CD4-positive, alpha-beta T cell treated with Interleukin-1 beta for 1 hour (primary cell): ENCODE measurements at regions not wholly inside any gene's neighbourhood (a gene's known extent, or its start where the extent isn't known, plus 50 kb on each side); places are given as distances from the start of the nearest gene placed in this dataset.

Experiments used
- DNase-seq, 2 donors: peaks; one replicate each; pipeline ENCODE4 v3.0.0-alpha.2; 2020 to 2022

DNA sequence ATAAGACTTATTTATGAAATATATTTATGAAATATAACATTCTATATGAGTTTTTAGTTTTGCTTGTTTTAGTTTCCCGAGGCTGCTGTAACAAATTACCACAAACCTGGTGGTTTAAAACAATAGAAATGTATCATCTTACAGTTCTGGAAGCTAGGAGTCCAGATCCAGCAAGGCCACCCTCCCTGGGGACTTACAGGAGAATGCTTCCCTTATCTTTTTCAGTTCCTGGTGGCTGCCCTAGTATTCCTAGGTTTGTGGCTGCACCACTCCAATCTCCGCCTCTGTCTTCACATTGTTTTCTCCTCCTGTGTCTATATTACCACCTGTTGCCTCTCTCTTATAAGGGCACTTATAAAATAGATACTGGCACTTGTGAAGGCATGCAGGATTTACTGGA is 877.8 kb downstream of the TUSC7 start:
- DNase-seq: no peak

DNA sequence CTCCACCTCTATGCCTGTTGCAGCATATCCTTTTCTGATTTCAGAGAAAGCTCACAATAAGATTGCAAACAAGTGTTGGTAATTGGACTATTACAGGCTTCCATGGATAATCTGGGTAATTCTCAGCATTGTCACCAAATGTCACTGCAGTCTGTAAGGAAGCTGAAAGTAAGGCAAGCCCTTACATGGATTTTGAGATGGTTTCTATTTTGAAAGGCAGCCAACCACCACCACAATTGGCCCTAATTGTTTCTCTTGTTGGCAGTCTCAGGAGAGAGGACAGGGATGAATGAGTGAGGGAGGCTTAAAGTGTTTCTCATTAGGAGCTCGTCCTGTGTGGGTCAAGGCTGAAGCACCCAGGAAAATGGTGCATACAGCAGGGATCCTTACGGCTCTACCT is 879.9 kb downstream of the TUSC7 start:
- DNase-seq: no peak

DNA sequence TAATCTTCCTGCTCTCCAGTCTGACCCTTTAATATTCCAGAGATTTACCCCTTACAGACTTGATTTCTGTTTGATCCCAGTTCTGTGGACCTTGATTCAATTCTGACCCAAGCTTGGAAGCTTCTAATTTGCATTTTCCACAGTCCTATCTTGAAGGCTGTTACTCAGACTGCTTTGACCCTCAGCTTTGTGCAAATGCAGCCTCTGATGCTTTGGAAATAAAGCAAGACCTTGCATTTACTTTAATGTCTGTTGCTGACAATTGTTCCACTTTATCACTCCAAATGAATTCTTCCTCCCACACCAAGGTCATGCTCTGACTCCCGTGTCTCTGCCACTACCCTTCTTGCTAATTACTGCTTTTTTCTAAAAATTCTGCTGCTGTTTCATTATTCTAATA is 886.0 kb downstream of the TUSC7 start:
- no peak for DNase-seq

DNA sequence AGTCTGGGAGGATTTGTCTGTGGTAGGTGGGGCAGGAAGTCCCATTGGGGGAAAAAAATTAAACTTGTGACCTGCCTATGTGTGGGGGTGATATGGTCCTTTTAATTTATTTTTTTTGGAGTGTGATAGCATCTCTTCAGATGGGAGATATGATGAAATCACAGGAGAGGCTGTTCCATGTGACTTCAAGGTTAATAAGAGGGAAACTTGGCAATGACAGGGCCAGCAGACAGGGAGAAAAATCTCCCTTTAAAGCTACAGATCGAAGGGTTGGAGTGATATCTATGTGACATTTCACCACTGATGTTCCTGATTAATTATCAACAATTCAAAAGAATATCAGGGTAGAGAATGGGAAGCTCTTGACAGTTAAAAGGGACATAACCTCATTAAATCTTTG is 886.9 kb downstream of the TUSC7 start:
- DNase-seq: no peak

DNA sequence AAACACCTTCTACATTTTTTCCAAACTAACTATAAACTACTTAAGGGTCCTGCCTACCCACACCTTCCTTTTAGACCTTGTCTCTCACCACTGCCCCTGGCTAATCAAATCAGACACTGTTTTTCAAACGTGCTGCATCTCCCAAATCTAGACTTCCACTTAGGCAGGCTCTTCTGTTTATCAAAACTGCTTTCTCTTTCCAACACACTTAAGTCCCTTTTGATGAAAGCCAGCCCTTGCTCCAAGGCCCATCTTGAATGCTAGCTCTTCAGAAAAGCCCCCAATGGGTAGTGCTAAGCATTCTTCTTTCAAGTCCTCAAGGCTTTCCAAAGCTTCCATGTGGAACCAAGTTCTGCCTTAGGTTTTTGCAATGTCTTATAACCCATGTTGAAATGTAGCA is 888.3 kb downstream of the TUSC7 start:
- DNase-seq: no peak

DNA sequence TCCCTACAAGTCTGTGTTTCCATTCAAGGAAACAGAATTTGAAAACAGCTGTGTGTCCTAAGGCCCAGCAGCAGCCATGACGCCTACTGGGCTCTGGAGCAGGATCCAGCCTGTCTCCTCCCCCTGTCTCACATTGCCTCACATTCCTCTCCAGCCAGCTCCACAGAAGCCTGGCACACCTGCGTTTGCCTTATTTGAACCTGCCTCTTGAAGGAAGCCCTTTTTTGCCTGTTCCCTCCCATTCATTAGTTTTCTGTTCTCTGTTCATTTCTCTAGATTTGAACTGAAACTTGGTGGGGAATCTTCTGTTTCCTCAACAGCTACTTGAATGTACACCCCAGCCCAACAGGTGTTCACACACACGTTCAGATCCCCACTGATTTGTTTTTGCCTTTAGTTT is 890.5 kb downstream of the TUSC7 start:
- no peak for DNase-seq

DNA sequence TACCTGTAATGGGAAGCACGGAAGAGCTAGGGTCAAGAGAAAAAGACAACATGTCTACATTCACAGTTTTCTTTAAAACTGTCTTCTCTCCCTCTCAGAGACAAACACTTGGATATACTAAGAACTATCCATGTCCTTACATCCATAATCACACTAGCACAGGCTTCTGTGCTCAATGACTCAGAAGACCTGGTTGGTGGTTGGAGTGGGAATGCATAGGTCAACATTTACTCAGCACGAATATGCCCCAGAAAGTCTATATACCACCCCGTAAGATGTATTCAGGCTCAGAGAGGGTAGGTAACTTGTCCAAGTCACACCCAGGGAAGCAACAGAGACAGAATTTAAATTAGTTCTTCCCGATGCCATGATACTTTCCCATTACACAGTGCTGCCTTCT is 891.1 kb downstream of the TUSC7 start:
- no peak for DNase-seq

DNA sequence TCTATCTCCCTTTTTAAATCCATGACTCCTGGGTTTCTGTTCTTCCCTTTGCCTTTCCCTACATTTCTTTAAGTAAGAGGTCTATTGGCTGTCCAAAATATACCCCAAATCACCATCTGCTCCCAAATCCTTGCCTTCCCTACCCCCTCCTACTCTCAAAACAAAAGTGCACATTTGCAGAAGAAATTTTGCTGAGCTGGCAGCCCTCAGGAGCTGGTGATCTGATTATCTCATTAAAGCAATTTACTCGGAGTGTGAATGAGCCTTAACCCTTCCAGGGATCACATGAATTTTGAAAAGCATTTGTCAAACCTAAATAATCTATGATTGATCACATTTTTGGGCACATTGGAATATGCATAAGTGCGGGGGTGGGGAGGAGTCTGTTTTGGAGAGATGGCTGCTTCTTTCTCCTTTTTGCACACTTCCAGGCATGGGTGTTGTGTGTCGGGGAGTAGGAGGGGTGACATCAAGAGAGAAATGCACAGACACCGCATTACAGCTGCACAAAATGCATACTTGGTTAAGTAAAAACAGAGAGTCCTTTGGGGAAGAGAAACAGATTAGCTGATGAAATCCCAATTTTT is 892.6 kb downstream of the TUSC7 start:
- DNase-seq: no peak

DNA sequence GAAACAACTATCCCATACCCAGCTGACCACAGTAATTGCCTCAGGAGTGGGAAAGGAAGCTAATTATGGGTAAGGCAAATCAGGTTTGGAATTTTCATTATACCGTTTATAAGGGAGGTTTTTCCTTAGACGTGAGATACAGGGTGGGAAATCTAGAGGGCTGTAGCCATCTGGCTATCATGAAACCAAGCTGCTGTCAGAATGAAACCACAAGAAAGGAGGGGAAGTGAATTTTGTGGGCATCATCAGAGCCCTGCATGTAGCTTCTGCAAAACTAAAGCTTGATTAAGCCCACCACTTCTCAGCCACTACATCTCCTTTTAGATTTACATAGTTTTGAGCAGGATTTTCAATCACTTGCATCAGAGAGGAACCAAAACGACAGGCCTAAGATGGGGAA is 893.5 kb downstream of the TUSC7 start:
- no peak for DNase-seq

DNA sequence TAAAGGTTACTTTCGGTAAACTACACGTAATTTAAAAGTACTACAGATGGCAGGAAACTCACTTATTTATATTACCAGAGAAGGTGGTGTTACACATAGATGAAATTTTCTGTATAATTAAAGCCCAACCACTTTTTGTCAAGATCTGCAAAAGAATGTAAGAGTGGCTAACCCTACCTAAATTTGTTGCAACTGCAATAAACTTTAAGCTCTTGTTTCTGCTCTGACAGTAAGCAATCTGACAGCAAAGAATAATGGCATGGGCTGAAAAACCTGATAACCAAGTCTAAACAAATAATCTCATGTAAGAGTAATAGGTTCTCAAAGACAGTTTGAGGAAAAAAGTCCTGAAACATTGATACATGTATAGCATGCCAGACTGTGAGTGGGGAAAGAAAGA is 897.3 kb downstream of the TUSC7 start:
- no peak for DNase-seq

DNA sequence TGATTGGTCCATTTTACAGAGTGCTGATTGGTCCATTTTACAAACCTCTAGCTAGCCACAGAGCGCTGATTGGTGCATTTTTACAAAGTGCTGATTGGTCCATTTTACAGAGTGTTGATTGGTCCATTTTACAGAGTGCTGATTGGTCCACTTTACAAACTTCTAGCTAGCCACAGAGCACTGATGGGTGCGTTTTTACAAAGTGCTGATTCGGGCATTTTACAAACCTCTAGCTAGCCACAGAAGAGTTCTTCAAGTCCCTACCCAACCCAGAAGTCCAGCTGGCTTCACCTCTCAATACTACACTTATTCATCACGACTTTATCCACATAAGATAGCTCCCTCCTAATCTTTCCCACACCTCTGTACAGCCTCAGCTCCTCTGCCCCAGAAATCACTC is 899.8 kb downstream of the TUSC7 start:
- DNase-seq: no peak

DNA sequence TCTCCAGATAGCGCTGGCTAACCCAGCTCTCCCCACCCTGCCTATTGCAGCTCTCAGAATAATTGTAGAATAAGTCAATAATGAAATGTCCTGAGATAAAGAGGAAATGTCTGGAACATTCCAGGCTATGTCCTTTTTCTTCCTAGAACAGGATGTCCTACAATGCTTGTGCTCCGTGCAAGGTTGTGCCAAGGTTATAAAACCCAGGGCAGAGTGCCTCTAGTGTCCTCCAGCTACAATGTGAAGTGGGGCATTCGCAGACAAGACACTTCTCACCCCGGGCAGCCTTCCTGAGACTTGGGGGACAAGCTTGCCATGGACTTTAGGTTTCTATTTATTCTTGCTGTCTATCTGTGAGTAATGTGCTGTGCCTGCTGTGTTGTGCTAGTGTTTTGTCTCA is 900.6 kb downstream of the TUSC7 start:
- DNase-seq: no peak

DNA sequence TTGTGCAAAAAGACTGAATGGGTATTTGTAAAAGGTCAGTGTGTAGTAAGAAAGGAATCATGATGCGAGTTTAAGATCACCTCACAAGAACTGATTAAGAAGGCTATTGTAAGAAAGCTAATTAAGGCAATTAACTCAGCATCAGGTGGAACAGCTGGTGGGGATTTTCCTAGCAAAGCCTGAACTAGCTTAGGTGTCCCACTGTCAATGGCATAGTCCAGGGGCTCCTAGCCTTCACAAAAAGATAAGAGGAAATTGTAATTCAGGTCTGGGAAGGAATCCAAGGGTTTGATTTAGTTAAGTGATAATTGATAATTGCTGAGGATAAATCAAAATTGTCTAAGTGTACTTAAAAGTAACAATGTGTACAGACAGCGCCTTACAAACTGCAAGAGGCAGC is 901.6 kb downstream of the TUSC7 start:
- DNase-seq: no peak

DNA sequence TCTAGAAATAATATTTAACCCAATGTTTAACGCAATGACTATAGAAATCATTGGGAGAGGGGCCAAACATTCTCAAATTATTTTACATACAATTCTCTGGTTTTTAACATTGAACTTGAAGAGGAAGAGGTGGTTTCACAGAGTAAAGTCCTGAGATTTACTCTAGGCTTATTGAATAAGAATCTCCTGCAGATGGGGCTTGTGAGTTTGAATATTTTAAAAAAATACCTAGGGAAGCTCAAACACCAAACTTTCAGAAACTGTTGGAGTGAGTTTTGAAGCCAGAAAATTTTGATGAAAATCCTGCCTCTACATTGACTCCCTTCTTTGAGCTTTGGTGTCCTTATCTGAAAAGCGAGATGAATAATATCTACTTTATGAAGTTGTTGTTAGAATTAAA is 906.6 kb downstream of the TUSC7 start:
- DNase-seq: no peak

DNA sequence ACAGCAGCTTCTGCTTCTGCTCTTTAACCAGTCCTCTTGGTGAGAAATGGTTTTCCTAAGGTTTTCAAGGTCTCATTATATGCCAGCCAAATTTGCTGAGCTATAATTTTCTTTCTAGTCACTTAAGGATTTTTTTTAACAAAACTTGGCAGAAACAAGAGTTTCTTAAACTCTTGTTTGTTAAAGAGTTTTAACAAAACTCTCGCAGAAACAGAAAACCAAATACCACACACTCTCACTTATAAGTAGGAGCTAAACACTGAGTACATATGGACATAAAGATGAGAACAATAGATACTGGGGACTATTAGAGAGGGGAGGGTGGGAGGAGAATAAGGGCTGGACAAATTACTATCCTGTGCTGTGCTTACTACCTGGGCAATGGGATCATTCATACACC is 908.3 kb downstream of the TUSC7 start:
- DNase-seq: no peak

DNA sequence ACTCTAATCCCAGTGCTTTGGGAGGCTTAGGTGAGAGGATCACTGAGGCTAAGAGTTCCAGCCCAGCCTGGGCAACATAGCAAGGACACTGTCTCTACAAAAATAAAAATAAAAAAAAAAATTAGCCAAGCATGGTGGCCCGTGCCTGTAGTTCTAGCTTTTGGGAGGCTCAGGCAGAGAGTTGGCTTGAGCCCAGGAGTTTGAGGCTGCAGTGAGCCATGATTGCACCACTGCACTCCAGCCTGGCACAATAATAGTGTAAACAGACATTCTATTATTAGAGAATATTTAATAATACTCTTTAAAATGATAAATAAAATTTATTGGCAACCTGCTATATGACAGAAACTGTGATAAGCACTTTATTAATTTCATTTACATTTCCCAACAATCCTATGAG is 908.9 kb downstream of the TUSC7 start:
- DNase-seq: no peak

DNA sequence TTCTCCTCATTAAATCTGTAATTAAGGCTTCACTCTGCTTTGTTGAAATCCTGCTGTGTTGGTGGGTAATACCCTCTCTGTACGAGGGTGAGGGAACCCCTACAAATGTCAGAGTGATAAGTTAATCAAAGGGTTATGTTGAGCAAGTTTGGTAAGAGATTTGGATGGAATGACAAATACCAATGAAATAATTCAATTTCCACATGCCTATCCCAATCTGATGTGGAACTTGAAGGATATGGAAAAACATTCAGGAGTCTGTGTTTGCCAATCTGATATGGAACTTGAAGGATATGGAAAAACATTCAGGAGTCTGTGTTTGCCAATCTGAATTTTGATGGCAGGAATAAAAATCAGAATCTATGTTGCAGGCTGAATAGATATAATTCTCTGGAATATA is 910.2 kb downstream of the TUSC7 start:
- no peak for DNase-seq

DNA sequence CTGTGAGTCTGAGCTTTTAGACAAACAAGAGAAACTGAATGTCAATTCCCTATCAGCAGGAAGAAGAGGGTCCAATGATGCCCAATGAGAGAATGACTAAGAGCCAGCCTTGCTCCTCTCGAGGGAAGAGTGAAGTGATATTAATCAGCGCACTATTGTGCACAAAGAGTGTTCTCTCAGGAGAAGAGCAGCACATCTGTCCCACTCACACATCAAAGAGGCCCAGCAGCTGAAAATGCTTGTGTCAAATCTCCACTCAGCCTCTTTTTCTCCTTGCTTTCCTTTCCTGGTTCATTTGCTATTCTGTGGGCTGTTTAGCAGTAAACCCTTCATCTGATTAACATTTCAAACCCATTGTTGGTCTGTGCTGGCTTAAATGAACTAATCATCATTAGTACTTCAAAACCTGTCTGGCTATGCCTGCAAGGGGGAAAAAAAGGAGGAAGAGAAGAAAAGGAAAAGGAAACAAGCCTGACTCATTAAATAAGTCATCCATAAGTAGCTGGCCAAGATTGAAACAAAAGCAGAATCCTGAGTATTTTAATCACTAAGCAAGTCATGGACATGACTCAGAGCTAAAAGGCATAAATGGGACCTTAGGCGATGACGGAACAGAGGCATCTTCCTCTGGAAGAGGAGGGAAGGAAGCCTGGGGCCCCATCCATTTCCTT is 912.7 kb downstream of the TUSC7 start:
- DNase-seq: no peak

DNA sequence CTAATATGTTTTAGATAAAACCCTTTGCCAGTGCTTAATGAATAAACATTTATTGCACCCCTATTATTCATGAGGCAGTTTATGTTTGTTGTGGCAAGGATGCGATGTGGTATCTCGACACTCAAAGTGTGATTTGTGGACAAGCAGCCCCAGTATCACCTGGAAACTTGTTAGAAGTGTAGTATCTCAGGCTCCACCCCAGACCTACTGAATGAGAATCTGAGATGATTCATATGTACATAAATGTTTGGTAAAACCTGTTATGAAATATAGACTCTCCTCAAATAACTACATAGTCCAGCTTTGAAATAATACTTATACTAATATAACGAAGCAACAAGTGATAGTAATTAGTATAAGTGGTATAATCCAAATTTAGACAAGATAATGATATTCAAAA is 914.8 kb downstream of the TUSC7 start:
- no peak for DNase-seq

DNA sequence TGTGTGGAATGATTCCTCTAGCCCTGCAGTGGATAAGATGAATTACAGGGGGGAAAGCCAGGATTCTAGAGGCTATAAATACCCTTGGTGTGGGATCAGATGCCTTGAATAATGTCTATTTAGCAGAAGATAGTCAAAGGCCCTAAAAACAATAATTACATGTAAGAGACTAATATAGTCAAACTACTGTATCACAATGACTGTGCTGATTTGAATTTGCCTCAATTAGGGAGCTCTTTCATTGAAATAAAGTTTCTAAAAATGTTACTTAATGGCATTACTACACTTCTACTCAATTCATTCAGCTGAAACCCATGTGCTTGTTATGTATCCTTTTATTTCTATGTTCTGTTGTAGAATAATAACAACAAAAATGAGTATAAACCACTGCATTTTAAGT is 915.6 kb downstream of the TUSC7 start:
- no peak for DNase-seq

DNA sequence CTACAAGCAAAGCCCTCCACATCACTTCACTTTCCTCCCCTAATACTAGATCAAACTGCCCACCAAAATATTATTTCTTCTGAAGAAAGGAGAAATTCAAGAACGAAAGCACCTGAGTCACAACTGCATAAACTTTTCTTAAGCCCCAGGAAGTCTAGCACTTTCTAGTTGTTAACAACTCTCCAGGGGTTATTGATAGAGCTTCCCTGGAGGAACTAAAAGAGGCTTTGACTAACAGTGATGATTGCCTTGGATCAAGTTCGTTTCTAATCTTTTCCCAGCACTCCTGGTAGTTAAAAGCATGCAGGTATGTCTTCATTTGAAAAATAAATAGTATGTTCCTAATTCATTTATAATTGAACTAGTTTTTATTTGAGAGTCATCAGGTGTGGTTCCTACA is 917.0 kb downstream of the TUSC7 start:
- DNase-seq: no peak

DNA sequence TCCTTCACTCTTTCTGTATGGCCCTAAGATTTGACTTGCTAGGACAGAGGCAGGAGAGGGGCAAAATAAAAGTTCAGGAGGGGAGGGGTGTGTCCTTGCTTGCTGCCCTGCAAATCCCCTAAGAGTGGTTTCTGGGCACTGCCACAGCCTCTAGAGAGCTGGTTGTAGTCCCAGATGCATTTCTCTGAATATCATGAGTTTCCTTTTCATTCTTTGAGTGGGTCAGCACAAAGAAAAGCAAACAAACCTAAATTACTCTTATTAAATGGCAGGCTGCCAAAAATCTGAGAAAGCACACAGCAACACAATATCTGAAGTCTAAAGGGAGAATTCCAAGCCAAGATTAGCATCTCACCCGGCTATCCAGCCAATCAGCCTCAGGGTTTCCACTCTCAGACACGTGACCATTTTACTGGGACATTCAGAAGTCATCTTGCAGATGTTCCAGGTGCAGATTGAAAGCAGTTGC is 919.3 kb downstream of the TUSC7 start:
- DNase-seq: no peak

DNA sequence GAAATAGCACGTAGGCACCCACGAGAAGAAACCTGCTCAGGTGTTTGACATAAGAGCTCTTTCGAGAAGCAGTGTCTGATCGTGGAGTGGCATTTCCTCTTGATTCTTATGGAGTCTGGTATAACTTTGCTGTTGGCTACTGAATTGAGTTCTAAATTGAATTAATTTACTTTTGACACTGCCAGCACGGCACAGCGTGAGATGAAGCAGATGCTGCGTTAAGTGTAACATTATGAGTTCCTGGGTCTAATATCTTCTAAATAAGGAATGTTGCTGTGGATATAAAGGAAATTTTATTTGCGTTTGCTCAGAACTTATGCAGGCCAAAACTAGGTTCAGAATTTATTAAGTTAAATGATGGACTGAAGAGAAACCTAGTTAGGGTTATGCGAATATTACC is 919.9 kb downstream of the TUSC7 start:
- no peak for DNase-seq

DNA sequence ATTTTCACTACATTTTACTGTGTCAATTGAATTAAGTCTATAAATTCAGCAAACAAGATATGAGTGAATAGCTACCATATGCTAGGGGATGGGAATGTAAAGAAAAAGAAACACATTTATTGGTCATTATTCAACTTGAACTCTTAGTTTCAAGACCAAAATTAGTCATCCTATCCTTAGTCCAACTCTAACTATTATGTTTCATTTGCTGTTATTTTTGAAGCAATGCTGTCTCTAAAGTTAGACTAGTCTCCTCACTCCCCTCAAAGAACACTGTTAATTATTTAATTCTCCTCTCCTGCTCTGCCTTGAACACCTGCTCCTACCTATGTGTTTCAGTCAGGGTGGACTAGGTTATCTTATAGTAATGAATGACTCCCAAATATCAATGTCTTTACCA is 920.9 kb downstream of the TUSC7 start:
- DNase-seq: no peak

DNA sequence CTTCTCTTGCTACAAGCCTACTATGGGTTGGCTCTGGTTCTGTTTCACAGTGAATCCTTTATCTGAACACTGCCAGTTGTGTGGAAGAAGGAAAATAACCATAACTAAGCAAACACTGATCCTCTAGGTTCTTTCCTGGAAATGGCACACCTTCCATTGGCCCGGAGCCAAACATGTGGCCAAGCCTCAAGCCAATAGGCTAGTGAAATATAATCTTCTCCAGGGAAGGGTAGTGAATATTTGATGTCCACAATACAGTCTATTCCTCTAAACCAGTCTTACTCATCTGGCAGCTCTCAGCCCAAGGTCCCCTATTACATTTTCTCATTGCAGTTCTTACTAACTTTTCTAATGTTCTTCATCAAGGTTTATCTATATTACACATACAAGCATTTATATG is 921.3 kb downstream of the TUSC7 start:
- no peak for DNase-seq
